ENCODE measurements at regions not wholly inside any gene's neighbourhood (a gene's known extent, or its start where the extent isn't known, plus 50 kb on each side); places are given as distances from the start of the nearest gene placed in this dataset.

DNA sequence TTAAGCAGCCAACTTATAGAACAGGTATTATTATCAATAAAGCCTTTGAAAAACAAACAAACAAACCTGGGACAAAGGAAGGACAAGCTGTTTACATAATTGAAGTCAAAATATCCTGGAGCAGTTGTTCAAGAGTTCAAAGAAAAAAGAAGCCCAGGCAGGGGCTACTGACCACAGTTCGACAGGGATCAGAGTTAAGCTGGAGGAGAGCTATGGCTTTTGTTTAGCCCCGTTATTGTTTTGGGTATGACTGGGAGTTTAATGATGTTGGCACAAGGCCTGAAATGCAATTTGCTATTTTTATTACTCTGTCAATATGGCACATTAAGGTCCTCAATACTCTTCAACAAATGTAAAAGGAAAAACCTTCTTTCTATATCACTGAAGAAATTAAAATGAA is 624.4 kb upstream of the KLHL1 start:
- H3K9me3 ChIP-seq (ENCODE audit: control extremely low read depth in 1 of 5, control insufficient read depth in 4 of 5, insufficient read depth in 2 of 5, low read depth in 1 of 5, low read length in 4 of 5), result peaks cover 0 to 3% (median 0%) of the 10 kb centered on the region in 5 experiments
- H3K27me3 ChIP-seq (replicated peaks in 2 of 5; ENCODE audit: control insufficient read depth in 4 of 5, insufficient read depth in 5 of 5, low read length in 4 of 5), result no peaks in the 10 kb centered on the region
- no peaks in the 10 kb centered on the region for H3K4me1 ChIP-seq (ENCODE audit: control extremely low read depth in 1 of 4, control insufficient read depth in 4 of 4, insufficient read depth in 4 of 4, low read length in 3 of 4)
- no peak overlapping the region for H3K4me3 ChIP-seq (ENCODE audit: control insufficient read depth in 1 of 7, extremely low read depth in 1 of 7, insufficient read depth in 4 of 7, low read depth in 2 of 7, low read length in 6 of 7)
- DNase-seq, result no peak
- POLR2A ChIA-PET, result no interaction called here
- no peak overlapping the region for H3K27ac ChIP-seq (ENCODE audit: insufficient read depth in 1 of 2, low read depth in 1 of 2, low read length in 2 of 2, poor library complexity in 1 of 2, severe bottlenecking in 2 of 2)
- CTCF ChIA-PET, result no interaction called here
- no peaks in the 10 kb centered on the region for H3K36me3 ChIP-seq (ENCODE audit: control insufficient read depth in 4 of 4, insufficient read depth in 4 of 4, low read length in 3 of 4)
- 100% methylated on average over 2 of the region's 2 CpGs for WGBS (ENCODE audit: insufficient coverage)

DNA sequence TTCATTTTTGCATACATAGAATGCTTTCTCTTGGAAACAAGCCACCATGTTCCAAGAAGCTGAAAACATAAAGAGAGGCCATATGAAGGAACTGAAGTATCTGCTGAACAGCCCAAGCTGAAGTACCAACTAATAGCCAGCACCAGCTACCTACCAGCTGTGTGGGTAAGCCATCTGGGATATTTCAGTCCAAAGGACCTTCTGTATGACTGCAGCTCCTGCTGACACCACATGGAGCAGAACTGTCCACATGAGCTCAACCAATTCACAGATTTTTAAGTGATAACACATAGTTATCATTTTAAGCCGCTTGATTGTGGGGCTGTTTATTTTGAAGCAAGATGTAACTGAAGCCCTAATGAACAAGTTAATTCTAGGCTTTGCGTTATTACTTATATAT is 621.1 kb upstream of the KLHL1 start:
- Histone ChIP-seq H3K4me3 (ENCODE audit: control insufficient read depth in 1 of 7, extremely low read depth in 1 of 7, insufficient read depth in 4 of 7, low read depth in 2 of 7, low read length in 6 of 7) (no peak overlapping the region), H3K27me3 (replicated peaks in 2 of 5; ENCODE audit: control insufficient read depth in 4 of 5, insufficient read depth in 5 of 5, low read length in 4 of 5) (no peaks in the 10 kb centered on the region), H3K4me1 (ENCODE audit: control extremely low read depth in 1 of 4, control insufficient read depth in 4 of 4, insufficient read depth in 4 of 4, low read length in 3 of 4) (no peaks in the 10 kb centered on the region), H3K36me3 (ENCODE audit: control insufficient read depth in 4 of 4, insufficient read depth in 4 of 4, low read length in 3 of 4) (no peaks in the 10 kb centered on the region), H3K9me3 (ENCODE audit: control extremely low read depth in 1 of 5, control insufficient read depth in 4 of 5, insufficient read depth in 2 of 5, low read depth in 1 of 5, low read length in 4 of 5) (peaks cover 0 to 3% (median 0%) of the 10 kb centered on the region in 5 experiments), H3K27ac (ENCODE audit: insufficient read depth in 1 of 2, low read depth in 1 of 2, low read length in 2 of 2, poor library complexity in 1 of 2, severe bottlenecking in 2 of 2) (no peak overlapping the region)
- POLR2A ChIA-PET, result no interaction called here
- no peak for DNase-seq
- WGBS (ENCODE audit: insufficient coverage), result no CpG with 5 or more reads among the region's 2 CpGs
- CTCF ChIA-PET, result no interaction called here

DNA sequence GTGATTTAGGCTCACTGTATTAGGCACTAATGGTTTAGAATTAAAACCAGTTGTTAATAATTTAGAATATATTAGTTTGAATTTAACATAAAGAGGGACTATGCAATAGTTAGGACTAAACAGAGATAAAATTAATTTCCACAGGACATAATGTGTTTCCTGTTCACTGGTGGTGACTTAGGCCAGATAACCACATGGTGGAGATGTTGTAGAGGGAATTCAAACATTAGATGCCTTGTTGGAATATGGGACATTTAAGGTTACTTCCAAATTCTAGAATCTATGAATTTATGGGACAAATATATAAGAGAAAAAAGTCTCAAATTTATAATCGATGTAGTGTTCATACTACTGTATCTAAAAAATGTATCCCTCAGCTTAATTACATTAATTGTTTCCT is 615.5 kb upstream of the KLHL1 start:
- ChIA-PET POLR2A (interaction anchor here (0.7 kb wide), 1 partner anchor 23 kb away, joined by 4 read pairs; no protein-coding TSS in a partner anchor), CTCF (interaction anchor here (1.0 to 1.3 kb wide), 2 partner anchors 12 to 101 kb away, joined by 3 read pairs; no protein-coding TSS in a partner anchor)
- Histone ChIP-seq H3K4me3 (ENCODE audit: control insufficient read depth in 1 of 7, extremely low read depth in 1 of 7, insufficient read depth in 4 of 7, low read depth in 2 of 7, low read length in 6 of 7) (peak overlapping the region in 1 of 7 experiments; percentile 4), H3K27me3 (replicated peaks in 2 of 5; ENCODE audit: control insufficient read depth in 4 of 5, insufficient read depth in 5 of 5, low read length in 4 of 5) (no peaks in the 10 kb centered on the region), H3K27ac (ENCODE audit: insufficient read depth in 1 of 2, low read depth in 1 of 2, low read length in 2 of 2, poor library complexity in 1 of 2, severe bottlenecking in 2 of 2) (no peak overlapping the region), H3K9me3 (ENCODE audit: control extremely low read depth in 1 of 5, control insufficient read depth in 4 of 5, insufficient read depth in 2 of 5, low read depth in 1 of 5, low read length in 4 of 5) (peaks cover 0 to 3% (median 0%) of the 10 kb centered on the region in 5 experiments), H3K4me1 (ENCODE audit: control extremely low read depth in 1 of 4, control insufficient read depth in 4 of 4, insufficient read depth in 4 of 4, low read length in 3 of 4) (peaks cover 0 to 14% (median 9%) of the 10 kb centered on the region in 4 experiments), H3K36me3 (ENCODE audit: control insufficient read depth in 4 of 4, insufficient read depth in 4 of 4, low read length in 3 of 4) (no peaks in the 10 kb centered on the region)
- no CpG with 5 or more reads among the region's 1 CpG for WGBS (ENCODE audit: insufficient coverage)
- DNase-seq, result peak; percentile 24 to 65 (median 62)

DNA sequence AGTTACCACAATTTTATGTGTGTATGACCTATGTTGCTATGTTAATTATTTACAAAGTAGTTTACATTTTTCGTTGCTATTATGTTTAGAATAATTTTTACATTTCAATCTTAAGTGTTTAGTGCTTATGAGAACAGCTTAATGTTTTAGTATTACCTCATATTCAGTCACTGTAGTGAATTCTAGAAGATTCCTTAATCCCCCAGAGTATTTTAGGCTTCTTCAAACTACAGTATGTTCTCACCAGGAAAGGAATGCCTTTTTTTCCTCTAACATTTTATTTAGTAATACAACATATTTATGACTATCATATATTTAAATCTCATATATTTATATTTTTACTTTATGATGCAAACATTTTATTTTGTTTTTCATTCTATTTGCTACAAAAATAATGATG is 612.1 kb upstream of the KLHL1 start:
- POLR2A ChIA-PET, result no interaction called here
- no peak overlapping the region for H3K4me3 ChIP-seq (ENCODE audit: control insufficient read depth in 1 of 7, extremely low read depth in 1 of 7, insufficient read depth in 4 of 7, low read depth in 2 of 7, low read length in 6 of 7)
- H3K27me3 ChIP-seq (replicated peaks in 2 of 5; ENCODE audit: control insufficient read depth in 4 of 5, insufficient read depth in 5 of 5, low read length in 4 of 5), result no peaks in the 10 kb centered on the region
- H3K4me1 ChIP-seq (ENCODE audit: control extremely low read depth in 1 of 4, control insufficient read depth in 4 of 4, insufficient read depth in 4 of 4, low read length in 3 of 4), result peaks cover 0 to 14% (median 9%) of the 10 kb centered on the region in 4 experiments
- no CpG with 5 or more reads among the region's 1 CpG for WGBS (ENCODE audit: insufficient coverage)
- peaks cover 0 to 3% (median 0%) of the 10 kb centered on the region in 5 experiments for H3K9me3 ChIP-seq (ENCODE audit: control extremely low read depth in 1 of 5, control insufficient read depth in 4 of 5, insufficient read depth in 2 of 5, low read depth in 1 of 5, low read length in 4 of 5)
- H3K36me3 ChIP-seq (ENCODE audit: control insufficient read depth in 4 of 4, insufficient read depth in 4 of 4, low read length in 3 of 4), result no peaks in the 10 kb centered on the region
- CTCF ChIA-PET, result no interaction called here
- no peak overlapping the region for H3K27ac ChIP-seq (ENCODE audit: insufficient read depth in 1 of 2, low read depth in 1 of 2, low read length in 2 of 2, poor library complexity in 1 of 2, severe bottlenecking in 2 of 2)
- no peak for DNase-seq

DNA sequence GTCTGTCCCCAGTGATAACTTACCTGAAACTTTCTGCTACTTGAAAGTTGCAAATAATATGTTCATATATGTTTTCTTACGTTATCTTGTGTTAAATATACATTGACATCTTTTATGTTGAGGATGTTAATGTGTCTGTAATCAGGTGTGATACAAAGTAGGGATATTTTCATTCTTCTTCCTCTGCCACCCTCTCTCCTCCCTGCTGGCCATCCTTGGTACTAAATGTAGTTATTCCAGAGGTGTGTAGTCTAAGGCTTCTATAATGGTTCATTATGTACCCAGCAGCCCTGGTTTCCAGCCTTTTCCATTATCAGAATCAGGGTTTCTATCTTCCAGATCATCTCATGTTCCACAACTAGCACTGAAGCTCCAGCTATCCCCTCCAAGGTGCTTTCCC is 606.7 kb upstream of the KLHL1 start:
- Histone ChIP-seq H3K36me3 (ENCODE audit: control insufficient read depth in 4 of 4, insufficient read depth in 4 of 4, low read length in 3 of 4) (no peaks in the 10 kb centered on the region), H3K4me3 (ENCODE audit: control insufficient read depth in 1 of 7, extremely low read depth in 1 of 7, insufficient read depth in 4 of 7, low read depth in 2 of 7, low read length in 6 of 7) (no peak overlapping the region), H3K27me3 (replicated peaks in 2 of 5; ENCODE audit: control insufficient read depth in 4 of 5, insufficient read depth in 5 of 5, low read length in 4 of 5) (no peaks in the 10 kb centered on the region), H3K27ac (ENCODE audit: insufficient read depth in 1 of 2, low read depth in 1 of 2, low read length in 2 of 2, poor library complexity in 1 of 2, severe bottlenecking in 2 of 2) (no peak overlapping the region), H3K4me1 (ENCODE audit: control extremely low read depth in 1 of 4, control insufficient read depth in 4 of 4, insufficient read depth in 4 of 4, low read length in 3 of 4) (peaks cover 0 to 2% (median 0%) of the 10 kb centered on the region in 4 experiments), H3K9me3 (ENCODE audit: control extremely low read depth in 1 of 5, control insufficient read depth in 4 of 5, insufficient read depth in 2 of 5, low read depth in 1 of 5, low read length in 4 of 5) (peaks cover 0 to 6% (median 0%) of the 10 kb centered on the region in 5 experiments)
- POLR2A ChIA-PET, result no interaction called here
- no peak for DNase-seq
- no CpG with 5 or more reads among the region's 1 CpG for WGBS (ENCODE audit: insufficient coverage)
- CTCF ChIA-PET, result interaction anchor here (1.0 kb wide), 1 partner anchor 1278 kb away, joined by 3 read pairs; no protein-coding TSS in a partner anchor

DNA sequence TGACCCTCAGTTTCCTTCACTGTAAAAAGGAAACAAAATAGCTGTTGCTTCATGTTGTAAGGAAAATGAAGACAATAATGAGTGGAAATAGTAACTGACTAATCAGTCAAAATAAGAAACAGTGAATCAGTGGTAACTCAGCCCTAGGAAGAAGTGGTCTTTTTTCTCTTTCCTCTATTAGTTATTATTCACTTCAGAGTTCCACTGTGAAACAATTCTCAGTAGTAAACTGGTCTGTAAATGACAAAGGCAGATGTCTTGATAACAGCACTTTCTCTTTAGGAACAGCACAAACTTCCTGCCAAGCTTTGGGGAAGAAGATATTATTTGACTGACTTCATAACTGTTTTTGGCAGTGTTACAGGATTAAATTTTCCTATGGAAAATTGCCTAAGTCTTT is 600.5 kb upstream of the KLHL1 start:
- POLR2A ChIA-PET, result no interaction called here
- peaks cover 0 to 3% (median 0%) of the 10 kb centered on the region in 5 experiments for H3K9me3 ChIP-seq (ENCODE audit: control extremely low read depth in 1 of 5, control insufficient read depth in 4 of 5, insufficient read depth in 2 of 5, low read depth in 1 of 5, low read length in 4 of 5)
- CTCF ChIA-PET, result no interaction called here
- peak overlapping the region in 1 of 2 experiments; percentile 7 for H3K27ac ChIP-seq (ENCODE audit: insufficient read depth in 1 of 2, low read depth in 1 of 2, low read length in 2 of 2, poor library complexity in 1 of 2, severe bottlenecking in 2 of 2)
- DNase-seq, result peak in 2 of 3 donors; percentile 7 to 26
- H3K4me3 ChIP-seq (ENCODE audit: control insufficient read depth in 1 of 7, extremely low read depth in 1 of 7, insufficient read depth in 4 of 7, low read depth in 2 of 7, low read length in 6 of 7), result no peak overlapping the region
- peaks cover 0 to 10% (median 0%) of the 10 kb centered on the region in 4 experiments for H3K4me1 ChIP-seq (ENCODE audit: control extremely low read depth in 1 of 4, control insufficient read depth in 4 of 4, insufficient read depth in 4 of 4, low read length in 3 of 4)
- H3K36me3 ChIP-seq (ENCODE audit: control insufficient read depth in 4 of 4, insufficient read depth in 4 of 4, low read length in 3 of 4), result no peaks in the 10 kb centered on the region
- no peaks in the 10 kb centered on the region for H3K27me3 ChIP-seq (replicated peaks in 2 of 5; ENCODE audit: control insufficient read depth in 4 of 5, insufficient read depth in 5 of 5, low read length in 4 of 5)

DNA sequence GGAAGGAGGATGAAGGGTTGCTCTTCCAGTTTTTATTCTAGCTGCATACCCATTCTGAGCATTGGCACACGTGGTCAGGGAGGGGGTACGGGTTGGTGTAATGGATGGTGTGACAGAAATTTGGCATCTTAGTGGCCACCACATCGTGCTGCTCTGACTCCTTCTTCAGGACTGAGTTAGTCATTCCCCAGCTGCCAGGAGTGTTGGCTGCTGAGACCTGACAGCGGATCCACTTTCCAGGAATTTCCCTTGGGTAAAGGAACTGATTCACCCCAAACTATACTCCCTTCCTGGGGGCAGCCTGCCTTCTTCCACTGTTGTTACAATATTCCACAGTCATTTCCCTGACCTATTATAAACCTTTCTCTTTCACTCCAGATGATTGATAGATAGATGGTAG is 595.5 kb upstream of the KLHL1 start:
- DNase-seq, result no peak
- no peak overlapping the region for H3K27ac ChIP-seq (ENCODE audit: insufficient read depth in 1 of 2, low read depth in 1 of 2, low read length in 2 of 2, poor library complexity in 1 of 2, severe bottlenecking in 2 of 2)
- H3K4me3 ChIP-seq (ENCODE audit: control insufficient read depth in 1 of 7, extremely low read depth in 1 of 7, insufficient read depth in 4 of 7, low read depth in 2 of 7, low read length in 6 of 7), result no peak overlapping the region
- ChIA-PET CTCF (no interaction called here), POLR2A (no interaction called here)
- no peaks in the 10 kb centered on the region for H3K36me3 ChIP-seq (ENCODE audit: control insufficient read depth in 4 of 4, insufficient read depth in 4 of 4, low read length in 3 of 4)
- peaks cover 0 to 5% (median 0%) of the 10 kb centered on the region in 4 experiments for H3K4me1 ChIP-seq (ENCODE audit: control extremely low read depth in 1 of 4, control insufficient read depth in 4 of 4, insufficient read depth in 4 of 4, low read length in 3 of 4)
- peaks cover 0 to 2% (median 0%) of the 10 kb centered on the region in 5 experiments for H3K9me3 ChIP-seq (ENCODE audit: control extremely low read depth in 1 of 5, control insufficient read depth in 4 of 5, insufficient read depth in 2 of 5, low read depth in 1 of 5, low read length in 4 of 5)
- WGBS (ENCODE audit: insufficient coverage), result 88% methylated on average over 4 of the region's 4 CpGs
- no peaks in the 10 kb centered on the region for H3K27me3 ChIP-seq (replicated peaks in 2 of 5; ENCODE audit: control insufficient read depth in 4 of 5, insufficient read depth in 5 of 5, low read length in 4 of 5)
